Stimulated activated CD4-positive, alpha-beta T cell treated with anti-CD3 and anti-CD28 coated beads, TNF-alpha, amount 100 ng/mL, for 24 hours (primary cell): ENCODE measurements at regions not wholly inside any gene's neighbourhood (a gene's known extent, or its start where the extent isn't known, plus 50 kb on each side); places are given as distances from the start of the nearest gene placed in this dataset.
A peak's percentile ranks its signal among the peaks of the same experiment; 100 is the strongest.

Experiments used
- DNase-seq, 3 experiments: peaks; one replicate each; pipeline ENCODE4 v3.0.0-alpha.2; 2020; ENCODE audit warnings: low read depth in 3 of 3

DNA sequence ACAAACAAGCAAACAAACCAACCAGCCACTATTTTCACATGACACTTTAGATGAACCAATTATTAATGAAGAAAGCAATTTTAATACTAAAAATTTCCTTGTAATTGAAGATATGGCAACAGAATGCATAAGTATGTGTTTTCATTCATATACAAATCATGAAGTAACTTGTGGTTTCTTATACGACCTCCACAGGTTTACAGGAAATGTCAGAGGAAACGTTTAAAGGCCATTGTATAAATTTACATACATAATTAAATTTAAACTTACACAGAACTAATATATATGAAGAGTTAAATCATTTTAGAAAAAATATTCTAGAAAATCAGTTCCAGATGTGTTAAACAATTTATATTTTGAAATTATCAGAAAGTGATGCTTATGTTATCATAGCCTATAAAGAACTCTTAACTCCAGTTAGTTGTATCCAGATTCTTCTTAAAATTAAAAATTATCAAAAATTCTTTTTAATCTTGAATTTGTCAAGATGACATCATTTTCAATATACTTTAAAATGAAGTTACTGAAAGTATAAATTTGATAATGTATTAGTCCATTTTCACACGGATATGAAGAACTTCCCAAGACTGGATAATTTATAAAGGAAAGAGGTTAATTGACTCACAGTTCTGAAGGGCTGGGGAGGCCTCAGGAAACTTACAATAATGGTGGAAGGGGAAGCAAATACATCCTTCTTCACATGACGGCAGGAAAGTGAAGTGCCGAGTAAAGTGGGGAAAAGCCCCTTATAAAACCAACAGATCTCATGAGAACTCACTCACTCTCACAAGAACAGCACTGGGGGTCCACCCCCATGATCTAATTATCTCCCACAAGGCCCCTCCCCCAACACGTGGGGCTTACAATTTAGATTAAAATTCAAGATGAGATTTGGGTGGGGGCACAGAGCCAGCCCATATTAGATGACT lies 192.0 kb downstream of the PIK3R1 start:
- DNase-seq: no peak

DNA sequence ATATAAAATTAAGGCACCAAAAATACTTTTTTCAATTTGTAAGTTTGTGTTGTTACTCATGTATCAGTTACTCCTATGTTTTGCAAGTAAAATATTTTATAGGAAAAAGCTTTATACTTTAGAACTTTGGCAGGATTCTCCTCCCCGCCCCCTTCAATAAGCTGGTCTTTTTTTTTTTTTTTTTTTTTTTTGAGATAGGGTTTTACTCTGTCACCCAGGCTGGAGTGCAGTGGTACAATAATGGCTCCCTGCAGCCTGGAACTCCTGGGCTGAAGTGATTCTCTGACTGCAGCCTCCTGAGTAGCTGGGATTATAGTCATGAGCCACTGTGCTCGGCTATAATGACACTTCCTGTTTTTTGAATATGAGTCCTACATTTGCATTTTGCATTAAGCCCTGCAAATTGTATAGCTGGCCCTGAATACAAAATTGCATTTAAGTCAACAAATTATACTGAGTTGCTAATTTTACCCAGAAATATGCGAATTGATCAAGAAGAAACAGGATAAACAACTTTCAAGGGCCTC lies 192.9 kb downstream of the PIK3R1 start:
- no peak for DNase-seq

GRCh38 chr5:68409259-68409658 lies 193.7 kb downstream of the PIK3R1 start:
- no peak for DNase-seq

DNA sequence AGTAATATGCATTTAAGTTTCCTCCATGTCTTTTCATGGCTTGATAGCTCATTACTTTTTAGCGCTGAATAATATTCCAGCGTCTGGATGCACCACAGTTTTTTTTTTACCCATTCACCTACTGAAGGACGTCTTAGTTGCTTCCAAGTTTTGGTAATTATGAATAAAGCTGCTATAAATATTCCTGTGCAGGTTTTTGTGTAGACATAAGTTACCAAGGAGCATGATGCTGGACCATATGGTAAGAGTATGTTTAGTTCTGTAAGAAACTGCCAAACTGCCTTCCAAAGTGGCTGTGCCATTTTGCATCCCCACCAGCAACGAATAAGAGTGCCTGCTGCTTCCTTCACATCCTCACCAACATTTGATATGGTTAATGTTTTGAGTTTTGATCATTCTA lies 195.6 kb downstream of the PIK3R1 start:
- DNase-seq: no peak

DNA sequence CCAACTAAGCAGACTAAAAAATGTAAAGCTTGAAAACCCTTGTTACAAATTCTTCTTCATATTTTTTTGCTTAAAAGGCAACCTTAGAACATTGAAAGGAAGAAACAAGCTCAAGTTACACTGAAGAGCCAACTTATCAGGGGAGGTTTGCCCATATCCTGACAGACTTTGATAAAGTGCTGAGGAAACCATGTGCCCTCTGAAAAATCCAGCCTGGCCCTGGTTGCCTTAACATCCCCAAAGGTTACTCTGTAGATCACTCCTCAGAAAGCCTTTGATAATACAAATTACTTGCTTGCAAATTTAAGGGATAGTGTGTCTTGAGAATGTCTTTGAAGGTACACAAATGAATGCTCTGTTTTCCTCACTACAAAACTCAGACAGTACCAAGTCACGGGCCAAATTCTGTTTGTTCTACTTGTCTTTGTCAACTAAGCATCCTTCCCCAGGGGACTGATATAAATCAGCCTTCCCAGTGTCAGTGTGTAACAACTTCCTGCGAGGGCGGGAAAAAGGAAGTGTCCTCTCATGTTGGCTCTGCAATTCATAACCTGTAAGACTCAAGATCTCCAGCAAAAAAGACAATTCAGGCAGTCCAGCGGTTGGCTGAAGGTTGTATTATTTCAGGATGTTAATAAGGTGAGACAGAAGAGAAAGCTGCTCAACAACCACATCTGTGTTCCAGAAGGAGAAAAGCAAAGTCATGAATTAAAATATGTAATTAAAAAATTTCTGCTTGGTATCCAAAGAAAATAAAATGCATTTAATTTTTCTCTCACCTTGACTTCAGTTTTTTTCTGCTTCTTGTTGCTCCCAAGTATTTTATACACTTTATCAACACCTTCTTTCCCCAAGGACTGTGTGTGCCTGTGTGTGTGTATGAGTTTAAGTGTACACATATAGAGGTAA lies 199.9 kb downstream of the PIK3R1 start:
- no peak for DNase-seq

GRCh38 chr5:68416714-68417113 lies 201.2 kb downstream of the PIK3R1 start:
- no peak for DNase-seq

- DNase-seq: no peak
These were observed 202.6 kb downstream of the PIK3R1 start for GRCh38 chr5:68418201-68418600.

DNA sequence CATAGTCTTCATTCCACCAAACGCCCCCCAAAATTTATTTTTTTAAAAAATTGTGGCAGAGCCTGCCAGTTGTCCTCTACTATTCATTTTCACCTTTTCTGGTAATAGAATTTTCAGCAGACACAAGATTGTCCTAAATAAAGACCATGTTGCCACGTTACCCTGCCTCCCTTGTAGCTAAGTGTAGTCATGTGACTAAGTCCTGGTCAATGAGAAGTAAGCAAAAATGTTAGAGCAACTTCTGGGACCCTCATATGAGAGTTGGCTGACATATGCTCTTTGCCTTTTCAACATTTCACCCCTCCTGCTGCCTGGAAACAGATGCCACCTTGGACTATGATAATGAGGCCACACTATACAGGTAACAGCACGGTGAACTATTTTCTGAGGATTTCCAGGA lies 203.1 kb downstream of the PIK3R1 start:
- DNase-seq: no peak

DNA sequence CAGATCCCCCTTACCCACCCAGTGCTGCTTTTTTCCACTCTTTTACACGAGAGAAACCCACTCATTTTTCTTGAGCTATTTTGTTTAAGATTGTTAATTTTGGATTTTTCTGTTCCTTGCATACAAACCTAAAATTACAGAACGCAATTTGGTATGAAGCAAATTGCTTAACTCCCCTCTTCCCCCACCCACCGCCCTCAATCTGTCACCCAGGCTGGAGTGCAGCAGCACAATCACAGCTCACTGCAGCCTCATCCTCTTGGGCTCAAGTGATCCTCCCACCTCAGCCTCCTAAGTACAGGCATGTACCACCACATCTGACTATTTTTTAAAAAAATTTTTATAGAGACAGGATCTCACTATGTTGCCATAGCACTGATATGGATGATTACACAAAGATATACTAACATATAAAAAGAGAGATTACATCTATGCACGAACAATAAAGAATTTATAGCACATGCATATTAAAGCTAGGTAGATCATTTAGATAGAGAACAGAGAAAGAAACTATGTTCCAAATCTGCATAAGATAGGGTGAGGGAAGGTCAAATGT lies 203.6 kb downstream of the PIK3R1 start:
- no peak for DNase-seq

DNA sequence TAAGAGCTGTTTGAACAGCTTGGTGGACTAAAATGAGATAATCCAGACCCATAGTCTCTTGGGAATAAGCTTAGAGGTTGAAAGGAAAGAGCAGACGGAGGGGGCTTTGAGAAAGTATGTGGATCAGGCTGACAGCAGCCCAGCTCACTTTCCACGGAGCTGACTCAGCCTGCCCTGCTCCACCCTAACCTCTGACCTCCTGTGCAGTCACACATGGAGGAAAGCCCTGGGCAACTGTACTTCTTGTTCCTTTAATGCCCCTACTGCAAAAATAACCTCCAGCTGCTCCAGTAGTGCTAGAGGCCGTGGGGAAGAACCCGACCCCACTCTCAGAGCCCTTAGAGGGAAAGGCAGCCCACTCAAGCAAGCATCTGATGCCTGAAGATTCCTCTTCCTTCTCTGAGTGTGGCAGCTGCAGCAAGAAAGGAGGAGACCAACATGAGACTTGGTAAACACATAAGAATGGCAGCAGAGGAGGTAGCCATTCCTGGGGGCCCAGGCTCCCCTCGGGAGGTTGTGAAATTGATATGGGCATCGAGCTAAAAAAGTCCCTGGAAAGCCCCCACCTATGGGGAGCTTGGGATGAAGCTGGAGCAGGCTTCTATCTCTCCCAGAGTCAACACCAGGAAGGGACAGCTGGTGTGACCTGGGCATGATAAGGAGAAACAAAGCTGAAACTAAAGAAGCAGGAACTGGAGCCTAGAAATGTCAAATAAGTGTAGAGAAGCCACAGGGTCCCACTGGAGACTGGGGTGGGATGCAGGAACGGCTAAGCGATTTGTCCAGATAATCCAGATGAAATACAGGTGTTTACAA lies 204.3 kb downstream of the PIK3R1 start:
- no peak for DNase-seq

GRCh38 chr5:68420476-68421344 lies 205.2 kb downstream of the PIK3R1 start:
- no peak for DNase-seq

DNA sequence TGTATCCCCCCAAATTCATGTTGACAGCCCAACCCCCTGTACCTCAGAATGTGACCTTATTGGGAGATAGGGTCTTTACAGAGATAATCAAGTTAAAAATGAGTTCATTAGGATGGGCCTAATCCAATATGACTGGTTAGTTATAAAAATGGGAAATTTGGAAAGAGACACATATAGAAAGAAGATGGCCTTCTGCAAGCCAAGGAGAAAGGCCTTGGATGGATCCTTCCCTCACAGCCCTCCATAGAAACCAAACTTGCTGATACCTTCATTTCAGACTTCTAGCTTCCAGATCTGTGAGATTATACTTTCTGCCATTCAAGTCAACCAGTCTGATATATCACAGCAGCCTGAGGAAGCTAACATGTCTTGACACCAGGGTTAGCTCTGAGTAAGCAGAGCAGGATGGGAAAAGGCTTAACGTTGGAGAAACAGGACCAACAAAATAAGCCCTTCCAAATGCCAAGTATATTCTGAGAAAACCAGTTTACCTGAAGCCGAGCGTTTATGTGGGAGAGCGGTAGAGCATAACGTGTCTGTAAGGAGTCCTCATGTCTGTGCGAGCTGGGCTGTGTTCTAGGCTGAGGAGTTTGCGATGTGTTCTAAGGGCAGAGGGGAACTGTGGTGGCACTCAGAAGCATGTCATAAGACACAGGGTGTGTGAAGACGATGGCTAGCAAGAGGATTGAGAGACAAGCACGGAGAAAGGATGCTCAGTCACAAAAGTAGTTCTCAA lies 206.1 kb downstream of the PIK3R1 start:
- DNase-seq: no peak

- peak in 1 of 3 experiments; percentile 17 for DNase-seq
These were observed 207.7 kb downstream of the PIK3R1 start for GRCh38 chr5:68423154-68423811.

- peak in 1 of 3 experiments; percentile 11 for DNase-seq
These were observed 209.4 kb downstream of the PIK3R1 start for GRCh38 chr5:68424799-68425537.

- no peak for DNase-seq
These were observed 211.0 kb downstream of the PIK3R1 start for GRCh38 chr5:68426586-68426985.

GRCh38 chr5:68428231-68428811 lies 212.8 kb downstream of the PIK3R1 start:
- DNase-seq: no peak

GRCh38 chr5:68429510-68429909 lies 214.0 kb downstream of the PIK3R1 start:
- DNase-seq: no peak

DNA sequence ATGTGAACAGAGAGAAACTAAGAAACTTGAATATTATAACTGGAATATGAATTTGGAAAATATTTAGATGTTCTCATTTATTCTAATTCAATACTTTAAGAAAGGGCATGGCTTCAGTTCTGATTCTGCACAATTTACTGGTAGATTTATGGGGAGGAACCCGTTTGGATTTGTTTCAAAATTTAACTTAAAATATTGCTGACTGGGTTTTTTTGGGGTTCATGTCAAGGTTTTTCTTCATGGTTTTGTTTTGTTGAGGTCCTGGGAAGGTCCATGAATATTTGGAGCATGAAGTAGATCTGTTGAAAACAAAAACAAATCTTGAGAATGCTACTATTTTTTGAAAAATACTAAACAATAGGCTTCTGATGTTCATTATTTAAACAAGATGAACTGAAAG lies 214.7 kb downstream of the PIK3R1 start:
- no peak for DNase-seq
